Activated T-cell treated with anti-CD3 and anti-CD28 coated beads, Interleukin-2, amount 50 U/mL, for 4 hours (primary cell): ENCODE measurements at regions not wholly inside any gene's neighbourhood (a gene's known extent, or its start where the extent isn't known, plus 50 kb on each side); places are given as distances from the start of the nearest gene placed in this dataset.
"Not testable (repeated sequence)": the region's sequence is repeated elsewhere in the genome, so short reads cannot be mapped to it uniquely, and the experiment has no call there.

Experiments
- ATAC-seq, 2 donors: fragments of 200-7000 bp; cut with Tn5 transposase; one replicate each; pipeline ENCODE4 v1.10.0; 2021
- DNase-seq: peaks from one replicate; pipeline ENCODE4 v3.0.0-alpha.2; 2020
- H3K27me3 Mint-ChIP-seq: one replicate; pipeline ENCODE4 v1.8.0; 2021; ENCODE audit warnings: low read depth, mixed read lengths
- H3K36me3 Mint-ChIP-seq: one replicate; pipeline ENCODE4 v1.8.0; 2022; ENCODE audit warnings: mixed read lengths; ENCODE audit not compliant: insufficient read depth
- H3K4me1 Mint-ChIP-seq: one replicate; pipeline ENCODE4 v1.8.0; 2021; ENCODE audit warnings: low read depth, mixed read lengths
- H3K4me3 Mint-ChIP-seq: one replicate; pipeline ENCODE4 v1.8.0; 2021; ENCODE audit warnings: mild to moderate bottlenecking, moderate library complexity, mixed read lengths
- H3K9me3 Mint-ChIP-seq: one replicate; pipeline ENCODE4 v1.8.0; 2021; ENCODE audit warnings: mixed read lengths

DNA sequence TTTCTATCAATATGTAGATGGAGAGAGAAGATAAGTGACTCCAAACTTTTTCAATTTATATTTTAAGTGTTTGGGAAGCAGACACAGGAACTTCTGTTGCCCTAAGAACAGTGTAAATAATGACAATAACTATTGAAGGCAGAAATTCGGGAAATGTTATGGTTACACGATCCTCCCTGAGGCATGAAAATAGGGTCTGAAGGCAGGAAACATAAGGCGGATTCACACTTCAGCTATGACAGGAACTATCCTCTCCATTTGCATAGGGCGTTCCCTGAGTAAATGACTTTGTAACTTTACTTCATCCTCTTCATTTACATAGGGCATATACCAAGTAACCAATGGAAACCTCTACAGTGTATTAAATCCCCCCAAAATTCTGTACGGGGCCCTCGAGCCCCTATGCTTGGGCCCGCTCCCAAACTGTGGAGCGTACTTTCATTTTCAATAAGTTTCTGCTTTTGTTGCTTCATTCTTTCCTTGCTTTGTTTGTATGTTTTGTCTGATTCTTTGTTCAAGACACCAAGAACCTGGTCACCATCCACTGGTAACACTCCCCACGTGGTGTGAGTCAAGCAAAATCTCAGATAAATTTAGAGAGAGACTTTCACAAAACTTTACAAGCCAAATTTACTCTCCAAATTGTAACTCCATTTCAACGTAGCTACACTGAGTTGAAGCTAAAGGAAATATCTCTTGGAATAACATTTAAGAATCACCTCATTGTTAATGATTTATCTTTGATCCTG lies 2504.3 kb downstream of the ARAP2 start:
- H3K4me3 Mint-ChIP-seq: no peak overlapping the region
- DNase-seq (no peak), ATAC-seq (no peak)
- H3K36me3 Mint-ChIP-seq: no peaks in the 10 kb centered on the region
- H3K9me3 Mint-ChIP-seq: peaks cover 21% of the 10 kb centered on the region
- no peaks in the 10 kb centered on the region for H3K27me3 Mint-ChIP-seq
- no peaks in the 10 kb centered on the region for H3K4me1 Mint-ChIP-seq

DNA sequence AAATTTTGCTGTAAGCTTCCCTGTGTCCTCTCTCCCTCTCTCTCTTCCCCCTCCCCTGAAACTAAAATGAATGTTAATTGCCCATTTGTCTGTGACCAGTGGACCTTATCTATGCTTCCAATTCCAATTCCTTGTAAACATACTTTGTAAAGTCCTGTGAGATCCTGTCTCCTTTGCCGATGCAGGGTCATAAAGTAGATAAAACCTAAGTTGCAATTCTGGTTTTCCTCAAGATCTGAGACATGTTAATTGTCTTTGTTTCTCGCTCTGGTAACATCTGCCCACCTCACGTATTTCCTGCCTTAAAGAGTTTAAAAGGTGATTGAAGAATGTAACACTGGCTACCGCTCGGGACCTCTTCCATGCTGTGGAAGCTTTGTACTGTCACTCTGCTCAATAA lies 2503.4 kb downstream of the ARAP2 start:
- H3K4me1 Mint-ChIP-seq, H3K36me3 Mint-ChIP-seq, H3K27me3 Mint-ChIP-seq, H3K4me3 Mint-ChIP-seq, DNase-seq, ATAC-seq: not testable (repeated sequence)
- H3K9me3 Mint-ChIP-seq: peaks cover 24% of the 10 kb centered on the region

DNA sequence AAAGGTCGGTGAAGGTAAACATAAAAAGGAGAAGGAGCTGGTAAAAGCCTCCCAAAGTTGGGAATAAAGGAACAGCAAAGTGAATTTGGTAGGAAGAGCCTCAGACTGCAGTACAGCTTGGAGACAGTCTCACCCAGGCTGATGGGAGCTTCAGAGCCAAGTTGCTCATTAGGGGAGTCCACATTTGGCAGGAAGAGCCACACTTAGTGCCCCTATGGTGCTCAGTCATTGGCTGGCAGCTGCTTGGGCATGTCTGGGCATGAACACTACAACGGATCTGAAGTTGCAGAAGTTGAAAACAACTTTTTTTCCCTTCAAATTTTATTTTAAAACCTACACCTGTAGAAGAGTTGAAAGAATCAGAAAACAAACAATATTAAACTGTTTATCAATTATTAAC lies 2497.3 kb downstream of the ARAP2 start:
- no peak overlapping the region for H3K4me3 Mint-ChIP-seq
- H3K27me3 Mint-ChIP-seq: no peaks in the 10 kb centered on the region
- DNase-seq (no peak), ATAC-seq (no peak)
- H3K4me1 Mint-ChIP-seq: no peaks in the 10 kb centered on the region
- H3K36me3 Mint-ChIP-seq: no peaks in the 10 kb centered on the region
- H3K9me3 Mint-ChIP-seq: peaks cover 24% of the 10 kb centered on the region

DNA sequence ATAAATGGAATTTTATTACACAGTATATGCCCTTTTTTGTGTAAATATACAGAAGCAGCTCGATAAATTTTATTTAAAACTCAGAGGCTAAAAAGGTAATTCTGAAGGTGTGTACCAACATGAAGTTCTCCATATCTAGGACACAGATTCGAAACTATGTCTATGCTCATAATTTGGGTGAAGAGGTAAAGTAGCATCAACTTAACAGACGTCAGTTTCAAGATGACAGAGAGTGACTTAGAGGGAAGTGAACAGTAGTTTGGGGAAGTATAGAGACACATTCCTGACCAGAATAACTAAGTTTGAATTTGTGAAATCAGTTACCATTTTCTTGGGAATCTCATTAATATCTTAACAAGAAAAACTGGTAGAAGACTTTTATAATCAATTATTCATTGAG lies 2493.3 kb downstream of the ARAP2 start:
- Mint-ChIP-seq H3K27me3 (no peaks in the 10 kb centered on the region), H3K36me3 (no peaks in the 10 kb centered on the region), H3K4me3 (no peak overlapping the region)

DNA sequence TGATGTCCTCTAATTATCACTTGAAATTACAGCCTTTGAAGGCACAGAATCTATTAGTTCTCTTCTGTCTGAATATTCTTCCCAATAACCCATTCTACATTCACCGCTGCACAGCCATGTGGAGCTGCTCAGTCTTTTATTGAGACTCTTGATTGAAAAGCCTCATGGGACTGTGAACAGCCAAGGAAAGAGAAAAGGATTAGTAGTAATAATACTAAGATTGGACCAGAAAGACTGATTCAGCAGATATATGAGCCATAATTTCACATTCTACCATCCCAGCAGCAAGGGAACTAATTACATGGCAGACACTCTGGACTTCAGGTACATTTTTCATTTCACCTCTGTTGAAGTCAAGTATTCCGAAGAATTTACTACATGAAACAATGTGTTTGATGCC lies 2471.7 kb downstream of the ARAP2 start:
- no peak overlapping the region for H3K4me3 Mint-ChIP-seq
- DNase-seq (no peak), ATAC-seq (no peak)
- peaks cover 15% of the 10 kb centered on the region for H3K9me3 Mint-ChIP-seq
- H3K4me1 Mint-ChIP-seq: no peaks in the 10 kb centered on the region
- H3K36me3 Mint-ChIP-seq: no peaks in the 10 kb centered on the region
- no peaks in the 10 kb centered on the region for H3K27me3 Mint-ChIP-seq

More for the DNA sequence above, 2493.3 kb downstream of the ARAP2 start:
- Mint-ChIP-seq H3K4me1 (no peaks in the 10 kb centered on the region), H3K9me3 (peaks cover 10% of the 10 kb centered on the region)
- ATAC-seq (no peak), DNase-seq (no peak)

DNA sequence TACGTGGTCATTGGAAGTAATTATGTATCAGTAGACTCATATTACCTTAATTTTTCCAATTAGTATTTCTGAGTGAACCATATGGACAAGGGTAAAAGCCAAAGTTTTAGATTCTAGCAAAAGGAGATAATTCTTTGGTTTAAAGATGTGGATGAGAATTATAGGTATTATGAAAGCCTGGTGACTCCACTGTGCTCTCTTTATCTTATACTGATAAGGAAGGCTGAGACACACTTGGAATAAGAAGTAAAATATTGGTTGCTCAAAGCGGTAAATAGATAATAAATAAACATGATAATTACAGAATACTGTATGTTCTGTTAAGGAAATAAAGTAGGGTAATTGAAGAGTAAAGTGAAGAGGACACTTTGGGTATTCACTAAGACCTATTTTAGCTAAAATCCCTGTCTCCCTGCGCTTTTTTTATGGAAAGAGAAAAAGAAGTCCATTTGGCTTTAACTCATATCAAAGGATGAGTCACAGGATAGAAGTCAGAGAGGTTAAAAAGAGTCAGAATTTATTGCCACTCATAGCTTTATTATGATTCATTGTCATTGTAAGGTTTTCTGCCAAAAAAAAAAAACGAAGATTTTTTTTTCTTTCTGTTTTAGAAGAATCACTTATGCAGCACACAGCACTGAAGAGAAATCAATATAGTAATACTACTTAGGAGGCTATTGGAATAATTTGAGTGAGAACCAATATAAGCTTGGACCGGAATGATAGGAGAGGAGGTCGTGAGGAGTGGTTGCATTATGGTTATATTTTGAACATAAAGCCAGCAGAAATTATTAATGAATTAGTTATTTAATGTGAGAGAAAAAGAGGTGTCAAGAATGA lies 2463.1 kb downstream of the ARAP2 start:
- ATAC-seq: no peak
- peaks cover 12% of the 10 kb centered on the region for H3K9me3 Mint-ChIP-seq

DNA sequence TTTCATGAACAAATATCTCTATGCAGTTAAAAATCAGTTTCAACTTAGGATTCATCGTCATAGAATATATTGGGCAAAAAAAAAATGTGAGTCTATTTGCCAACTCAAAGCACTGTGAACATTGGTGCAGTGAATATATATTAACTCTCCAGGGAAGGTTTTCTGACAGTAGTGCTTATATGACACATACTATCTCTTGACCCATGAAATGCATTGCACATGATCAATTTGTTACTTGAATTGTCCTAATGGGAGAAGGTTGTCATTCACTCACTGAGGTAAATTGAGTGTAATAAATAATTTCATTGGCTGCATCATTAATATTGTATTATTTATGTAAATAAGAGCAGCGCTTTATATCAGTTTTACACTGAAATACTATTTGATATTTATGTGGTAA lies 2458.5 kb downstream of the ARAP2 start:
- peaks cover 16% of the 10 kb centered on the region for H3K9me3 Mint-ChIP-seq
- ATAC-seq: no peak
- no peaks in the 10 kb centered on the region for H3K27me3 Mint-ChIP-seq
- no peak for DNase-seq
- no peaks in the 10 kb centered on the region for H3K4me1 Mint-ChIP-seq
- H3K4me3 Mint-ChIP-seq: no peak overlapping the region
- no peaks in the 10 kb centered on the region for H3K36me3 Mint-ChIP-seq

More for the DNA sequence above, 2463.1 kb downstream of the ARAP2 start:
- no peak overlapping the region for H3K4me3 Mint-ChIP-seq
- no peak for DNase-seq
- H3K27me3 Mint-ChIP-seq: no peaks in the 10 kb centered on the region
- no peaks in the 10 kb centered on the region for H3K4me1 Mint-ChIP-seq
- H3K36me3 Mint-ChIP-seq: no peaks in the 10 kb centered on the region

DNA sequence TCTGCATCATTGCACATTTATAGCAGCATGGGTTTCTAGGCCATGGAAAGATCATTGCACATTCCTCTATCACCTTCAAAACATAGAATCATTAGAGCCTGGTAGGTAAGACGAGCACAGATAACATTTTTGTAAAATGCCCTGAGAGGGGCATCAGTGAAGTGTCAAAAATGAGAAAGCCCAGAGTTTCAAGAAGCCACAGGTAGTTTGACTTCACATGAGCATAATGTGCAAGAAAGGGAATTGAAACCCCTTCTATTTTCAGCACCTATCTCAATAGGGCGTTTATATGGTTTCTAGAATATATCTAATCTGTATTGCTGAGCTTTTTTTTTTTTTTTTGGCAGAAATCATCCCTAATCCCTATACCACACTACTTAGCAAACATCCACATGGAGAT lies 2441.7 kb downstream of the ARAP2 start:
- Mint-ChIP-seq H3K27me3 (no peaks in the 10 kb centered on the region), H3K36me3 (no peaks in the 10 kb centered on the region), H3K4me3 (no peak overlapping the region), H3K9me3 (peaks cover 12% of the 10 kb centered on the region), H3K4me1 (no peaks in the 10 kb centered on the region)
- ATAC-seq (no peak), DNase-seq (no peak)

DNA sequence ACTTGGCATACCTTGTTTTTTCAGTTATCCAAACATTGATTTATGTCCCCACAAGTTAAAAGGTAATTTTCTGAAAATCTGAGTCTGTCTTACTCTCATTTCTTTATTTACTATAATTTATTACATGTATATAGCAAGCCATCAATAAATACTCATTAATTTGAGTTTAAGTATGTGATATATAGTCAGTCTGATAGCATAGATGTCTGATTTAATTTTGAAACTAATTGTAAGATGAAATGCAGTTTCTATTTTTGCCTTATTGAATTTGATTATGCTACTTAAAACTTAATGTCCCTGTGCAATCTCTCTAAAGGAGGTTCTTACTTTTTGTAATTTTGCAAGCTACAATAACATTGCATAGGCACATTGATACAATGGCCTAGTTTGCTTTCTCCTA lies 2418.6 kb downstream of the ARAP2 start:
- DNase-seq (no peak), ATAC-seq (no peak)
- no peak overlapping the region for H3K4me3 Mint-ChIP-seq
- H3K27me3 Mint-ChIP-seq: no peaks in the 10 kb centered on the region
- no peaks in the 10 kb centered on the region for H3K36me3 Mint-ChIP-seq
- no peaks in the 10 kb centered on the region for H3K4me1 Mint-ChIP-seq
- peaks cover 7% of the 10 kb centered on the region for H3K9me3 Mint-ChIP-seq

DNA sequence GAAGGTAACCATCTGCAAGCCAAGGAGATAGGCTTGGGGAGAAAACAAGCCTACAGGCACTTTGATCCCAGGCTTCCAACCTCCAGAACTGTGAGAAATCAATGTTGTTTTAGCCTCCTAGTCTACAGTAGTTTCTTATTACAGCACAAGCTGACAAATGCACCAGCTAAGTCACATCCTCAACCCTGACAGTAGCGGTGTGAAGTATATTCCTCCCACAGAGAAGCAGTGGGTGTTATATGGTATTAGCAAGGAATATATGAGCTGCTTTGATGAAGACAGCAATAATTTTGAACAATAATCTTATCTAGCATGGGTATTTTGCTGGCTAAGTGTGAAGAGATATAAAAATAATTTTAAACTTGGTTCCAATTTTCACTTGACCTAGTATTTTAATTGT lies 2415.0 kb downstream of the ARAP2 start:
- H3K4me1 Mint-ChIP-seq, ATAC-seq, H3K4me3 Mint-ChIP-seq, H3K27me3 Mint-ChIP-seq, H3K36me3 Mint-ChIP-seq, DNase-seq: not testable (repeated sequence)
- H3K9me3 Mint-ChIP-seq: peaks cover 17% of the 10 kb centered on the region

DNA sequence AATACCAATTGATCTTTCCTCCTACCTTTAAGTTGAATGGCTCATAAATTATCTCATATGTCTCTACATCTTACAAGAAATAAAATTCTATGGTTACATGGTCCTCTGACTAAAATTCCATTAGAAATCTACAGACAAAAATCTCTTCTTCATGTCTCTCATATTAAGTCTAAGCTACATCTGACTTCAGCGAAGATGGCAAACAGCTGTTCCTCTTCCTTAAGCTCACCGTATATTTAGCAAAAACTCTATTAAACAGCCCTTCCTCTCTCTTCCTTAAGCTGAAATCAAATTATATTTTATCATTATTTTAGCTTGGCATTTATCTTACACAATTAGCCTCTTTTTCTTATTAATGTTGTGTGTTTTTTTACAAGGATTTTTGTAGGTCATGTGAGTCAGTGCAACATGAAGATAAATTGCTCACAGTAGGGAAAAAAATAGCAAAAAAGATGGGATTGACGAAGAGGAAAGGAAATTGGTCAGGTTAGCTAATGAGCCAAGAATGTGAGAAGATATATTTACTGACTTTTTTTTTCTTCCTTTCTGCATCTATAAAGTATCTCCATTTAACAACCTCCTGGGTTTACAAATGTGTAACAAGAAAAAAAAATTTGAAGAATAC lies 2412.8 kb downstream of the ARAP2 start:
- ATAC-seq (no peak), DNase-seq (no peak)
- H3K36me3 Mint-ChIP-seq: no peaks in the 10 kb centered on the region
- H3K4me3 Mint-ChIP-seq: no peak overlapping the region
- H3K27me3 Mint-ChIP-seq: no peaks in the 10 kb centered on the region
- peaks cover 10% of the 10 kb centered on the region for H3K9me3 Mint-ChIP-seq
- H3K4me1 Mint-ChIP-seq: no peaks in the 10 kb centered on the region

DNA sequence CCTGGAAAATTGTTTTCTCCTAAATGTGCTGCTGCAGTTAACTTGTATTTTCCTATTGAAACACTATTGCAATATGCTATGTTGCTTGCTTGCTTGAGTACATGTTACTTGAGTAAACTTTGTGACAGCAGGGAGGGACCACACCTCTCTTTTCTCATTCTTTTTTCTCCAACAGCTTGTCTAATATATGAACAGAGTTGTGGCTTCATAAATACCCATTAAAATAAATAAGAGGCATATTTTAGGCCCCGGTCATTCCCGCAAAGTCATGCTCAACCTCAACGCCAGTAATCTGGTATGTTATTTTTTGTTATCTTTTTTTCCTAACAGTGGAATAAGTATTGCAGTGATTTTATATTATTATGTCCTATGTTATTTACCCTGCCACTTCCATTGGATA lies 2408.6 kb downstream of the ARAP2 start:
- not testable (repeated sequence) for DNase-seq, H3K4me1 Mint-ChIP-seq, H3K9me3 Mint-ChIP-seq

DNA sequence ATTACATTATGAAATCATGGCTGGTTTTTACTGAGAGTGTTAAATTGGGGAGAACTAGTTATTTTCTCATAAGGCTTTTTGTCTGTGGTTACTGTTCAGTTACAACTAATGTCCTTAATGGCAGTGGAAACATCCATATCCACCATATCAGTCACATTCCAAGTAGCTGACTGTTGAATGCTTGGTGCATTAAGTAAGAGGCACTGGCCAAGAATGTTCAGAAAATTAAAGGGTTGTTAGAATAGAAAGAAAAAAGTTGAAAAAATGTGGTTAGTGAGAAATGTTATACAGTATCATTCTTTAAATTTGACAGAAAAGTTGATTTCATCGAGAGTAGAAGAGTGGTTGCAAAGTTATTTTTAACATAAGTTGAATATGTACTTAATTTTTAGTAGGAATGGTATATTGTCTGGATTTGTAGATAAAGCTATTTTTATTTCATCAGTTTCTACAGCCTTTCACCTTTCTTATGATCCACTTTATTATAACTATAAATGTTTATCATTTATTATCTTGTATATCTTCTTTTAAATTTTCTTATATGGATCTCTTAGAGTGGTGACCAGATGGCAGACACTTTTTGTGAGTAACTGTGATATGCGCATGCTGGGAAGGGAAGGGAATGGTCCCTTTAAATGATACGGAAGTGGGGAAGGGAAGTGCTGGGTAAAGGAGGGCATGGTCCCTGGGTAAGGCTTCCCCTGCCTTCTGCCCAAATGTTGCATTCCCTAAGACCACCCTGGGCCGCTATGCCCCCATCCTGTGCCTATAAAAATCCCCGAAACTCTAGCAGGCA lies 2407.1 kb downstream of the ARAP2 start:
- no peaks in the 10 kb centered on the region for H3K27me3 Mint-ChIP-seq
- H3K4me3 Mint-ChIP-seq: no peak overlapping the region
- ATAC-seq (no peak), DNase-seq (no peak)
- no peaks in the 10 kb centered on the region for H3K4me1 Mint-ChIP-seq
- H3K9me3 Mint-ChIP-seq: no peaks in the 10 kb centered on the region
- no peaks in the 10 kb centered on the region for H3K36me3 Mint-ChIP-seq

More for the DNA sequence above, 2408.6 kb downstream of the ARAP2 start:
- not testable (repeated sequence) for H3K36me3 Mint-ChIP-seq, ATAC-seq, H3K4me3 Mint-ChIP-seq, H3K27me3 Mint-ChIP-seq

DNA sequence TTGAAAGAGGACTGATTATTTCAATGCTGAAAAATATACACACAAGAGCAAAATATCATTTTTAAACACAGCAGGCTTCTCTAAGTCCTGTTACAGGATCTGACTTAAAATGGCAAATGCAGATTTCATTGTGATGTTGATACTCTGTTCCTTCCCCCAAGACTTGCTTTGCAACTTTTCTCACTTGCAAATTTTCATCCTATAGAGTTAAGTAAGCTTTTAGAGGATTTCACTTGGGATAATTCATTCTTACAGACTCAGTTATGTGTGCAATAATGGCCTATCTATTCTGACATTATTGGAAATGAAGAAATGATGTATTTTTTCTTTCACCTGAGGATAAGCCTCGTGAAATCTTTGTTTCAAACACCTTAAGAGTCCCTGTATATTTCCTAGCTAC lies 2403.2 kb downstream of the ARAP2 start:
- Mint-ChIP-seq H3K4me3 (no peak overlapping the region), H3K27me3 (no peaks in the 10 kb centered on the region), H3K9me3 (peaks cover 7% of the 10 kb centered on the region), H3K36me3 (no peaks in the 10 kb centered on the region), H3K4me1 (no peaks in the 10 kb centered on the region)
- no peak for ATAC-seq
- no peak for DNase-seq
